SH-SY5Y (cell line): ENCODE measurements at regions not wholly inside any gene's neighbourhood (a gene's known extent, or its start where the extent isn't known, plus 50 kb on each side); places are given as distances from the start of the nearest gene placed in this dataset.

ENCODE experiments used
- GATA2 ChIP-seq: IDR thresholded peaks from 2 replicates; pipeline ENCODE4 v1.6.1; 2011; ENCODE audit warnings: mild to moderate bottlenecking, low read depth, low read length
- GATA3 ChIP-seq: IDR thresholded peaks from 2 replicates; pipeline ENCODE4 v1.6.1; 2011; ENCODE audit warnings: low read depth, mild to moderate bottlenecking, low read length, moderate library complexity

- TF ChIP-seq GATA2: no peak
- no peak for TF ChIP-seq GATA3
Observed at GRCh38 chr6:119466226-119466625, 116.7 kb upstream of the MAN1A1 start.
